RPMI7951 (cell line): ENCODE measurements at regions not wholly inside any gene's neighbourhood (a gene's known extent, or its start where the extent isn't known, plus 50 kb on each side); places are given as distances from the start of the nearest gene placed in this dataset.
"Not testable (repeated sequence)": the region's sequence is repeated elsewhere in the genome, so short reads cannot be mapped to it uniquely, and the experiment has no call there.

ENCODE experiments used
- DNase-seq: peaks from one replicate; pipeline ENCODE4 v3.0.0-alpha.2; 2012; ENCODE audit warnings: low read depth

- not testable (repeated sequence) for DNase-seq
Observed at GRCh38 chr1:146641534-146641933, 296.6 kb upstream of the NBPF12 start.

GRCh38 chr1:146640671-146641070, 297.5 kb upstream of the NBPF12 start:
- not testable (repeated sequence) for DNase-seq

GRCh38 chr1:146630302-146630701, 307.8 kb upstream of the NBPF12 start:
- DNase-seq, result not testable (repeated sequence)

- not testable (repeated sequence) for DNase-seq
Observed at GRCh38 chr1:146618582-146618981, 319.5 kb upstream of the NBPF12 start.

GRCh38 chr1:146604681-146605080, 333.4 kb upstream of the NBPF12 start:
- DNase-seq, result not testable (repeated sequence)

- not testable (repeated sequence) for DNase-seq
Observed at GRCh38 chr1:146600720-146601307, 337.3 kb upstream of the NBPF12 start.

- DNase-seq, result not testable (repeated sequence)
Observed at GRCh38 chr1:146599906-146600305, 338.2 kb upstream of the NBPF12 start.

GRCh38 chr1:146581229-146581628, 352.4 kb upstream of the NOTCH2NLA start:
- not testable (repeated sequence) for DNase-seq

GRCh38 chr1:146567541-146567940, 338.7 kb upstream of the NOTCH2NLA start:
- not testable (repeated sequence) for DNase-seq

GRCh38 chr1:146558032-146558431, 329.2 kb upstream of the NOTCH2NLA start:
- DNase-seq, result not testable (repeated sequence)

- DNase-seq, result not testable (repeated sequence)
Observed at GRCh38 chr1:146556405-146556804, 327.6 kb upstream of the NOTCH2NLA start.

GRCh38 chr1:146552414-146552813, 323.6 kb upstream of the NOTCH2NLA start:
- not testable (repeated sequence) for DNase-seq

- DNase-seq, result not testable (repeated sequence)
Observed at GRCh38 chr1:146548684-146549083, 319.9 kb upstream of the NOTCH2NLA start.

- not testable (repeated sequence) for DNase-seq
Observed at GRCh38 chr1:146546189-146546588, 317.4 kb upstream of the NOTCH2NLA start.

- DNase-seq, result not testable (repeated sequence)
Observed at GRCh38 chr1:146537775-146538373, 309.1 kb upstream of the NOTCH2NLA start.

- not testable (repeated sequence) for DNase-seq
Observed at GRCh38 chr1:146536028-146536427, 307.2 kb upstream of the NOTCH2NLA start.

- DNase-seq, result not testable (repeated sequence)
Observed at GRCh38 chr1:146535575-146535974, 306.8 kb upstream of the NOTCH2NLA start.

- not testable (repeated sequence) for DNase-seq
Observed at GRCh38 chr1:146530958-146531357, 302.1 kb upstream of the NOTCH2NLA start.

GRCh38 chr1:146522812-146523211, 294.0 kb upstream of the NOTCH2NLA start:
- not testable (repeated sequence) for DNase-seq

- DNase-seq, result not testable (repeated sequence)
Observed at GRCh38 chr1:146522345-146522744, 293.5 kb upstream of the NOTCH2NLA start.

- DNase-seq, result not testable (repeated sequence)
Observed at GRCh38 chr1:146521804-146522203, 293.0 kb upstream of the NOTCH2NLA start.

GRCh38 chr1:146513754-146514153, 284.9 kb upstream of the NOTCH2NLA start:
- not testable (repeated sequence) for DNase-seq

GRCh38 chr1:146511047-146511777, 282.4 kb upstream of the NOTCH2NLA start:
- not testable (repeated sequence) for DNase-seq
